ENCODE measurements at regions not wholly inside any gene's neighbourhood (a gene's known extent, or its start where the extent isn't known, plus 50 kb on each side); places are given as distances from the start of the nearest gene placed in this dataset.

- Histone ChIP-seq H3K9me3 (ENCODE audit: insufficient read depth, low read length) (no peaks in the 10 kb centered on the region), H3K27me3 (ENCODE audit: insufficient read depth, insufficient read length) (peaks cover 3% of the 10 kb centered on the region), H3K4me1 (ENCODE audit: insufficient read depth, insufficient read length) (peaks cover 26% of the 10 kb centered on the region), H3K36me3 (ENCODE audit: insufficient read depth, insufficient read length, low read length) (no peaks in the 10 kb centered on the region), H3K9ac (ENCODE audit: insufficient read length, low read depth) (no peak overlapping the region), H3K4me3 (ENCODE audit: insufficient read length, low read depth) (no peak overlapping the region)
- DNase-seq (ENCODE audit: low read depth, low spot score): no peak
- no peak for TF ChIP-seq YY1 (IDR thresholded peaks at IDR 0.05; ENCODE audit: insufficient read depth, insufficient read length)
- TF ChIP-seq SUZ12 (IDR thresholded peaks at IDR 0.05; ENCODE audit: extremely low read depth, insufficient read depth, insufficient read length): no peak
- TF ChIP-seq ZNF274 (IDR thresholded peaks at IDR 0.05; ENCODE audit: low read depth, low read length): no peak
Measured at GRCh38 chr5:172573986-172574870, 66.8 kb upstream of the NEURL1B start.

GRCh38 chr5:172573120-172573882 lies 67.8 kb upstream of the NEURL1B start:
- no peak overlapping the region for H3K9ac ChIP-seq (ENCODE audit: insufficient read length, low read depth)
- peaks cover 26% of the 10 kb centered on the region for H3K4me1 ChIP-seq (ENCODE audit: insufficient read depth, insufficient read length)
- TF ChIP-seq ZNF274 (IDR thresholded peaks at IDR 0.05; ENCODE audit: low read depth, low read length) (no peak), SUZ12 (IDR thresholded peaks at IDR 0.05; ENCODE audit: extremely low read depth, insufficient read depth, insufficient read length) (no peak), YY1 (IDR thresholded peaks at IDR 0.05; ENCODE audit: insufficient read depth, insufficient read length) (no peak)
- peaks cover 3% of the 10 kb centered on the region for H3K27me3 ChIP-seq (ENCODE audit: insufficient read depth, insufficient read length)
- no peaks in the 10 kb centered on the region for H3K36me3 ChIP-seq (ENCODE audit: insufficient read depth, insufficient read length, low read length)
- H3K9me3 ChIP-seq (ENCODE audit: insufficient read depth, low read length): no peaks in the 10 kb centered on the region
- H3K4me3 ChIP-seq (ENCODE audit: insufficient read length, low read depth): no peak overlapping the region
- DNase-seq (ENCODE audit: low read depth, low spot score): no peak

DNA sequence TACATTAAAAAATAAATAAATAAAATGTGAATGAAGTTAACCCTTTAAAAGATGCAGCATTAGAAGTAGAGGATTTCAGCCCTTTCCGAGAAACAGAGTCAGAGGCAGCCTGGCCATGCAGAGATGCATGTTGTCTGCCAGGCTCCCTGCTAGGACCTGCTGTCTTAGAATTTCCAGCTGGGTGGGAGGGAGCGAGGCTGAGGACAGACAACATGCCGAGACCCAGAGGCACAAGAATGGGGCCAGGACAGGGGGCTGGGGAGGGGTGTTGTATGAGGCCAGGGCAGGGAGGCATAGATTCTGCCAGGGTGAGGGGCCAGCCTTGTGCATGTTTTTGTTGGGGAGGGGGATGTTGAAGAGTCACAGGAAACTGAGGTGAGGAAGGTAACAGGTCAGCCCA lies 68.6 kb upstream of the NEURL1B start:
- H3K9me3 ChIP-seq (ENCODE audit: insufficient read depth, low read length): no peaks in the 10 kb centered on the region
- H3K27me3 ChIP-seq (ENCODE audit: insufficient read depth, insufficient read length): peaks cover 3% of the 10 kb centered on the region
- peaks cover 26% of the 10 kb centered on the region for H3K4me1 ChIP-seq (ENCODE audit: insufficient read depth, insufficient read length)
- no peak overlapping the region for H3K4me3 ChIP-seq (ENCODE audit: insufficient read length, low read depth)
- DNase-seq (ENCODE audit: low read depth, low spot score): no peak
- no peak for TF ChIP-seq SUZ12 (IDR thresholded peaks at IDR 0.05; ENCODE audit: extremely low read depth, insufficient read depth, insufficient read length)
- no peak for TF ChIP-seq ZNF274 (IDR thresholded peaks at IDR 0.05; ENCODE audit: low read depth, low read length)
- TF ChIP-seq YY1 (IDR thresholded peaks at IDR 0.05; ENCODE audit: insufficient read depth, insufficient read length): no peak
- H3K36me3 ChIP-seq (ENCODE audit: insufficient read depth, insufficient read length, low read length): no peaks in the 10 kb centered on the region
- H3K9ac ChIP-seq (ENCODE audit: insufficient read length, low read depth): no peak overlapping the region

DNA sequence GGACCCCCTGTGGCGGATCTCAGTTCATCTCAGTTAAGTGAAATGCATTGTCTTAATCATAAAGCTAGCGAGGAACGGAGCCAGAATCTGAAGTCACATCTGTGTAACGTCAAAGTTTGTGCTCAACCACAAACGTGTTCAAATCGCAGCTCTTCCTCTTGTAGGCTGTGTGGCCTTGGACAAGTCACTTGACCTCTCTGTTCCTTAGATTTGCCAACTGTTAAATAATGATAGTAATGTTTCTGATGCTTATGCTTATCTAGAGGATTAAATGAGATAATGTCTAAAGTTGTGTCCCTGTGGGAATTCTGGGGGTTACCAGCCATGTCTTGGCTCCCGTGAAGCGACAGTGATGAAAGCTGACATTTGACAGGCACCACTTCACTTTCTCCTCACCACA lies 69.2 kb upstream of the NEURL1B start:
- H3K4me1 ChIP-seq (ENCODE audit: insufficient read depth, insufficient read length): peaks cover 26% of the 10 kb centered on the region
- DNase-seq (ENCODE audit: low read depth, low spot score): no peak
- H3K9ac ChIP-seq (ENCODE audit: insufficient read length, low read depth): no peak overlapping the region
- TF ChIP-seq YY1 (IDR thresholded peaks at IDR 0.05; ENCODE audit: insufficient read depth, insufficient read length) (no peak), ZNF274 (IDR thresholded peaks at IDR 0.05; ENCODE audit: low read depth, low read length) (no peak), SUZ12 (IDR thresholded peaks at IDR 0.05; ENCODE audit: extremely low read depth, insufficient read depth, insufficient read length) (no peak)
- H3K9me3 ChIP-seq (ENCODE audit: insufficient read depth, low read length): no peaks in the 10 kb centered on the region
- no peaks in the 10 kb centered on the region for H3K36me3 ChIP-seq (ENCODE audit: insufficient read depth, insufficient read length, low read length)
- peaks cover 3% of the 10 kb centered on the region for H3K27me3 ChIP-seq (ENCODE audit: insufficient read depth, insufficient read length)
- H3K4me3 ChIP-seq (ENCODE audit: insufficient read length, low read depth): no peak overlapping the region

DNA sequence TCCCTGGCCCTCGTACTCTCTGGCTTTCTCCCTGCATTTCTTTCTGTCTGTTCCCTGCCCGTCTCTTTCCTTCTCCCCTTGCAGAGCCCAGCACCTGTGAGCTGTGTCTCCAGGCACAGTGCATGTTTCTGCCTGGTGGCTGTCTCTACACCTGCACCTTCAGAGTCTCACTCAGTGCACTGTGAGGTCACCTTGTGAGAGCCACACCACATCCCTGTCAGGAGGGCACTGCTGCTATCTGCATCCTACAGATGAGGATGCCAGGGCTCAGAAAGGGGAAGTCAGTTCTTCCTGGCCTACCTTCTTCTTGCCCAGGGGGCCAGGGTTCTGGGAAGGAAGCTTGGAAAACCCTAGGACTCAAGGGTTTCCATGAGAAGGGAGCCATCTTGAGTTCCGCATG lies 69.7 kb upstream of the NEURL1B start:
- TF ChIP-seq YY1 (IDR thresholded peaks at IDR 0.05; ENCODE audit: insufficient read depth, insufficient read length) (no peak), SUZ12 (IDR thresholded peaks at IDR 0.05; ENCODE audit: extremely low read depth, insufficient read depth, insufficient read length) (no peak), ZNF274 (IDR thresholded peaks at IDR 0.05; ENCODE audit: low read depth, low read length) (no peak)
- H3K9ac ChIP-seq (ENCODE audit: insufficient read length, low read depth): no peak overlapping the region

DNA sequence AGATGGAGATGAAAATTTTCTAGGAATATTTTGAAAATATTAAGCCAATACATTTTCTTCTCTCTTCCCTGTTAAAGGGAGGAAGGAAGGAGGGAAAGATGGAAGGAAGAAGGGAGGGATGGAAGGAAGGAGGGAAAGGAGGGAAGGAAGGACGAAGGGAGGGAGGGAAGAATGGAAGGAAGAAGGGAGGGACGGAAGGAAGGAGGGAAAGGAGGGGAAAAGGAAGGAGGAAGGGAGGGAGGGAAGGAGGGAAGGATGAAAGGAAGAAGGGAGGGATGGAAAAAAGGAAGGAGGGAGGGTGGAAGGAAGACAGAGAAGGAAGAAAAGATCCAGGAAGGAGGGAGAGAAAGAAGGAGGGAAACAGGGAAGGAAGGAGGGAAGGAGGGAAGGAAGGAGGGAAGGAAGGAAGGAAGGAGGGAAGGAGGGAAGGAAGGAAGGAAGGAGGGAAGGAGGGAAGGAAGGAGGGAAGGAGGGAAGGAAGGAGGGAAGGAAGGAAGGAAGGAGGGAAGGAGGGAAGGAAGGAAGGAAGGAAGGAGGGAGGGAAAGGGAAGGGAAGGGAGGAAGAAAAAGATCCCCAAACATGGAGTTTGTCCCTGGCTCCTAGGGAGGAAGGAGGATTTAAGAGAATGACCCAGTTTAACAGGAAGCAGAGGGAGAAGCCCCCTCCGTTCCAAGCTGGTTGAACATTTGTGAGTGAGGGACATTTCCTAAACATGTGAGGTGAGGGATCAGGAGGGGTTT lies 70.3 kb upstream of the NEURL1B start:
- H3K27me3 ChIP-seq (ENCODE audit: insufficient read depth, insufficient read length): peaks cover 3% of the 10 kb centered on the region
- TF ChIP-seq YY1 (IDR thresholded peaks at IDR 0.05; ENCODE audit: insufficient read depth, insufficient read length) (no peak), SUZ12 (IDR thresholded peaks at IDR 0.05; ENCODE audit: extremely low read depth, insufficient read depth, insufficient read length) (no peak), ZNF274 (IDR thresholded peaks at IDR 0.05; ENCODE audit: low read depth, low read length) (no peak)

More for the DNA sequence above, 69.7 kb upstream of the NEURL1B start:
- DNase-seq (ENCODE audit: low read depth, low spot score): no peak
- no peaks in the 10 kb centered on the region for H3K9me3 ChIP-seq (ENCODE audit: insufficient read depth, low read length)
- H3K4me3 ChIP-seq (ENCODE audit: insufficient read length, low read depth): no peak overlapping the region
- H3K27me3 ChIP-seq (ENCODE audit: insufficient read depth, insufficient read length): peaks cover 3% of the 10 kb centered on the region
- H3K36me3 ChIP-seq (ENCODE audit: insufficient read depth, insufficient read length, low read length): no peaks in the 10 kb centered on the region
- peaks cover 26% of the 10 kb centered on the region for H3K4me1 ChIP-seq (ENCODE audit: insufficient read depth, insufficient read length)

More for the DNA sequence above, 70.3 kb upstream of the NEURL1B start:
- no peak overlapping the region for H3K4me3 ChIP-seq (ENCODE audit: insufficient read length, low read depth)
- no peaks in the 10 kb centered on the region for H3K9me3 ChIP-seq (ENCODE audit: insufficient read depth, low read length)
- no peak overlapping the region for H3K9ac ChIP-seq (ENCODE audit: insufficient read length, low read depth)
- no peak for DNase-seq (ENCODE audit: low read depth, low spot score)
- H3K36me3 ChIP-seq (ENCODE audit: insufficient read depth, insufficient read length, low read length): no peaks in the 10 kb centered on the region
- peaks cover 24% of the 10 kb centered on the region for H3K4me1 ChIP-seq (ENCODE audit: insufficient read depth, insufficient read length)

Measured in NT2/D1 (cell line).